HUES64 (cell line): ENCODE measurements at regions not wholly inside any gene's neighbourhood (a gene's known extent, or its start where the extent isn't known, plus 50 kb on each side); places are given as distances from the start of the nearest gene placed in this dataset.
A peak's percentile ranks its signal among the peaks of the same experiment; 100 is the strongest.

Source experiments
- H3K27ac ChIP-seq: 2 replicates; pipeline ENCODE4 v1.7.0; 2013; ENCODE audit warnings: low read depth, low read length, inconsistent platforms
- H3K27me3 ChIP-seq: 2 replicates; pipeline ENCODE4 v1.6.1; 2013; ENCODE audit warnings: mild to moderate bottlenecking, low read length; ENCODE audit not compliant: insufficient read depth
- H3K36me3 ChIP-seq: 2 replicates; pipeline ENCODE4 v1.6.1; 2013; ENCODE audit warnings: mild to moderate bottlenecking, low read length; ENCODE audit not compliant: insufficient read depth
- H3K4me1 ChIP-seq: 2 replicates; pipeline ENCODE4 v1.6.1; 2013; ENCODE audit warnings: mild to moderate bottlenecking, low read length, moderate library complexity; ENCODE audit not compliant: insufficient read depth
- H3K4me3 ChIP-seq: 2 replicates; pipeline ENCODE4 v1.5.1; 2013; ENCODE audit warnings: mild to moderate bottlenecking, low read length, moderate library complexity
- H3K9ac ChIP-seq: 2 replicates; pipeline ENCODE4 v1.6.1; 2013; ENCODE audit warnings: mild to moderate bottlenecking, low read depth, low read length
- H3K9me3 ChIP-seq: 2 replicates; pipeline ENCODE4 v1.6.1; 2013; ENCODE audit warnings: low read depth, low read length; ENCODE audit not compliant: insufficient read depth
- WGBS: fragments of 150-250, 120-280 bp; methylation state at CpG from one replicate; pipeline ENCODE4 v1.1.7; 2013; ENCODE audit warnings: missing lambda C conversion rate; 5-methylcytosine and 5-hydroxymethylcytosine counted together

GRCh38 chr14:99118046-99118721 lies 153.8 kb downstream of the BCL11B start:
- H3K27me3 ChIP-seq = peaks cover 15% of the 10 kb centered on the region; the same call in 1 of the 2 replicates
- no peak overlapping the region for H3K27ac ChIP-seq
- WGBS = 80% methylated on average over 53 of the region's 53 CpGs
- no peaks in the 10 kb centered on the region for H3K9me3 ChIP-seq
- no peaks in the 10 kb centered on the region for H3K36me3 ChIP-seq
- H3K9ac ChIP-seq = no peak overlapping the region
- no peaks in the 10 kb centered on the region for H3K4me1 ChIP-seq
- peak overlapping the region; percentile 42 for H3K4me3 ChIP-seq

DNA sequence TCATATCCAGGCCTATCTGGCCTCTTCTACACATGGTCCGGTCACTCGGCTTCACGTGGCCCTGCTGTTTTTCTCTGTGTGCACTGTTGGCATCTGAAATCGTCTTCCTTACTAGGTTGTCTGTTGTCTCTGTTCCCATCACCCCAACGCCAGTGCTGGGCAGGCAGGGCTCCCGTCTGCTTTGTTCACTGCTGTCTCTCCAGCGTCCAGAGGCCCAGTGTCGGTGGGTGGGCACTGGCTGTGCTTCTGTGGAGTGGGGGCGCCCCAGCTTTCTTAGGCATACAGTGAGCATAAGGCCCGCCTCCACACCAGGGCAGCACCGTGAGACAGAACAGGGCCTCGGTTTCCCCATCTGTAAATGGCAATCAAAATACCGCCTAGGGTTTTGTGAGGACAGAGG lies 153.1 kb downstream of the BCL11B start:
- Histone ChIP-seq H3K4me3 (no peak overlapping the region), H3K9ac (no peak overlapping the region), H3K4me1 (no peaks in the 10 kb centered on the region), H3K9me3 (no peaks in the 10 kb centered on the region), H3K36me3 (no peaks in the 10 kb centered on the region), H3K27me3 (peaks cover 15% of the 10 kb centered on the region; the same call in 1 of the 2 replicates), H3K27ac (no peak overlapping the region)
- WGBS = 93% methylated on average over 13 of the region's 13 CpGs
